Smooth muscle cell (in vitro differentiated cells): ENCODE measurements at regions not wholly inside any gene's neighbourhood (a gene's known extent, or its start where the extent isn't known, plus 50 kb on each side); places are given as distances from the start of the nearest gene placed in this dataset.

Source experiments
- DNase-seq: peaks from one replicate; lab custom pipeline; 2025; ENCODE audit not compliant: unreplicated experiment; lab: John Stamatoyannopoulos, UW
- H2AFZ ChIP-seq: fragments of 200-600 bp; sonication (generic); 2 replicates; pipeline ENCODE4 v1.6.0; 2016; ENCODE audit warnings: antibody characterized with exemption, low read depth, mild to moderate bottlenecking
- H3F3A ChIP-seq: fragments of 200-600 bp; sonication (generic); 2 replicates; pipeline ENCODE4 v1.6.0; 2017; ENCODE audit warnings: antibody characterized with exemption, low read depth
- H3K27ac ChIP-seq: fragments of 200-600 bp; sonication (generic); 2 replicates; pipeline ENCODE4 v1.5.1; 2016; ENCODE audit warnings: low read depth, mild to moderate bottlenecking
- H3K27me3 ChIP-seq: fragments of 200-600 bp; sonication (generic); 2 replicates; pipeline ENCODE4 v1.6.1; 2016; ENCODE audit warnings: low read depth, mild to moderate bottlenecking
- H3K36me3 ChIP-seq: fragments of 200-600 bp; sonication (generic); 2 replicates; pipeline ENCODE4 v1.5.1; 2016; ENCODE audit warnings: low read depth
- H3K4me1 ChIP-seq: fragments of 200-600 bp; sonication (generic); 2 replicates; pipeline ENCODE4 v1.5.1; 2016; ENCODE audit warnings: low read depth
- H3K4me2 ChIP-seq: fragments of 200-600 bp; sonication (generic); 2 replicates; pipeline ENCODE4 v1.6.0; 2016; ENCODE audit warnings: mild to moderate bottlenecking
- H3K4me3 ChIP-seq: fragments of 200-600 bp; sonication (generic); 2 replicates; pipeline ENCODE4 v1.5.1; 2016; ENCODE audit warnings: mild to moderate bottlenecking
- H3K79me2 ChIP-seq: fragments of 200-600 bp; sonication (generic); 2 replicates; pipeline ENCODE4 v1.6.0; 2016; ENCODE audit warnings: low read depth, mild to moderate bottlenecking
- H3K9ac ChIP-seq: fragments of 200-600 bp; sonication (generic); 2 replicates; pipeline ENCODE4 v1.6.0; 2016; ENCODE audit warnings: low read depth
- H3K9me3 ChIP-seq: fragments of 200-600 bp; sonication (generic); replicated peaks from 2 replicates; pipeline ENCODE4 v1.5.1; 2016; ENCODE audit warnings: low read depth
- H4K20me1 ChIP-seq: fragments of 200-600 bp; sonication (generic); 2 replicates; pipeline ENCODE4 v1.6.0; 2016; ENCODE audit warnings: low read depth
- WGBS: methylation state at CpG from one replicate; pipeline ENCODE4 v1.1.7; 2016; ENCODE audit warnings: low lambda C conversion rate; 5-methylcytosine and 5-hydroxymethylcytosine counted together
- TF ChIP-seq, protein P1 (sequence below): fragments of 200-600 bp; sonication (generic); IDR thresholded peaks from 2 replicates; pipeline ENCODE4 v1.5.1; 2017; ENCODE audit warnings: borderline replicate concordance, mild to moderate bottlenecking, antibody characterized with exemption; ENCODE audit not compliant: insufficient read depth, poor library complexity, severe bottlenecking

DNA sequence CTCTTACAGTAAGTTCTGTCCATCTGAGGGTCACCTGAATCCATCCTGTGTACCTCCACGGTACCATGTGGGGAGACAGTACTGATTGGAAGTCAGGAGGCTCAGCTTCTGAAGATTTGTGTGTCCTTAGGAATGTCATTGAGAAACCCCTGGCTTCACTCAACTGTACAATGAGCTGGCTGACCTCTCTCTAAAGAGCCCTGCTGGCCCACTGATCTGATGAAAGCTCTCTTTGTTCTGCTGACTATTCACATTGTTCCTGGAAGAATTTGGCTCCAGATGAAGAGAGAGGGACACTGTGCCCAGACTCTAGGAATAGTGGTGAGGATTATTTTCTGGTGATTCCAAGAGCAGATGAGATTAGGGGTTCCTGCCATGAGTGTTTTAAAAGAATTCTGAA lies 141.2 kb downstream of the LURAP1L start:
- H2AFZ ChIP-seq: no peak overlapping the region
- H3K36me3 ChIP-seq: no peaks in the 10 kb centered on the region
- no peaks in the 10 kb centered on the region for H3K9me3 ChIP-seq
- DNase-seq: no peak
- no peaks in the 10 kb centered on the region for H4K20me1 ChIP-seq
- 50% methylated on average over 1 of the region's 1 CpG for WGBS
- H3K27ac ChIP-seq: no peak overlapping the region
- H3K4me3 ChIP-seq: no peak overlapping the region
- no peaks in the 10 kb centered on the region for H3K79me2 ChIP-seq
- TF ChIP-seq, protein P1, sequence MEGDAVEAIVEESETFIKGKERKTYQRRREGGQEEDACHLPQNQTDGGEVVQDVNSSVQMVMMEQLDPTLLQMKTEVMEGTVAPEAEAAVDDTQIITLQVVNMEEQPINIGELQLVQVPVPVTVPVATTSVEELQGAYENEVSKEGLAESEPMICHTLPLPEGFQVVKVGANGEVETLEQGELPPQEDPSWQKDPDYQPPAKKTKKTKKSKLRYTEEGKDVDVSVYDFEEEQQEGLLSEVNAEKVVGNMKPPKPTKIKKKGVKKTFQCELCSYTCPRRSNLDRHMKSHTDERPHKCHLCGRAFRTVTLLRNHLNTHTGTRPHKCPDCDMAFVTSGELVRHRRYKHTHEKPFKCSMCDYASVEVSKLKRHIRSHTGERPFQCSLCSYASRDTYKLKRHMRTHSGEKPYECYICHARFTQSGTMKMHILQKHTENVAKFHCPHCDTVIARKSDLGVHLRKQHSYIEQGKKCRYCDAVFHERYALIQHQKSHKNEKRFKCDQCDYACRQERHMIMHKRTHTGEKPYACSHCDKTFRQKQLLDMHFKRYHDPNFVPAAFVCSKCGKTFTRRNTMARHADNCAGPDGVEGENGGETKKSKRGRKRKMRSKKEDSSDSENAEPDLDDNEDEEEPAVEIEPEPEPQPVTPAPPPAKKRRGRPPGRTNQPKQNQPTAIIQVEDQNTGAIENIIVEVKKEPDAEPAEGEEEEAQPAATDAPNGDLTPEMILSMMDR: no peak
- H3F3A ChIP-seq: no peaks in the 10 kb centered on the region
- H3K27me3 ChIP-seq: no peaks in the 10 kb centered on the region
- peaks cover 19% of the 10 kb centered on the region for H3K4me1 ChIP-seq
- no peak overlapping the region for H3K9ac ChIP-seq
- H3K4me2 ChIP-seq: no peak overlapping the region

DNA sequence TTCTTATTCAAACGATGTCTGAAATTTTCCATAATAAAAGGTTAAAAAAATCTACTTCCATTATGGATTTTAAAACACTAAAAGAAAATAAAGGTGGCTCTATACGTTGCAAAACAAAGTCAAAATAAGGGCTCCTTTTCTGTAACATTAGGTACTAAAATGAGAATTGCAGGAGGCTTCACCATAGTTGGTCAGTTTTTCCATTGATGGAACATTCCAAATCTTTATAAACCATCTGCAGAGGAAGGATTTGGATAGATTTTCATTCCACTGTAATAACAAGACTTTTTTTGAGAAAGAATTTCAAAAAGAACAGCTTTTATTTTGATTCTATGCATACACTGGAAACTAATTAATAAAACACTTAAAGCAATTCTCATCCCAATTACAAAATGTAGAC lies 145.6 kb downstream of the LURAP1L start:
- WGBS: 79% methylated on average over 2 of the region's 2 CpGs
- Histone ChIP-seq H3F3A (no peaks in the 10 kb centered on the region), H3K4me1 (peaks cover 14% of the 10 kb centered on the region), H3K27me3 (no peaks in the 10 kb centered on the region), H3K9me3 (no peaks in the 10 kb centered on the region), H3K79me2 (no peaks in the 10 kb centered on the region), H2AFZ (no peak overlapping the region), H3K27ac (no peak overlapping the region), H3K4me3 (no peak overlapping the region), H3K36me3 (no peaks in the 10 kb centered on the region), H3K9ac (no peak overlapping the region), H3K4me2 (no peak overlapping the region), H4K20me1 (no peaks in the 10 kb centered on the region)
- TF ChIP-seq, protein P1: no peak
- DNase-seq: no peak

DNA sequence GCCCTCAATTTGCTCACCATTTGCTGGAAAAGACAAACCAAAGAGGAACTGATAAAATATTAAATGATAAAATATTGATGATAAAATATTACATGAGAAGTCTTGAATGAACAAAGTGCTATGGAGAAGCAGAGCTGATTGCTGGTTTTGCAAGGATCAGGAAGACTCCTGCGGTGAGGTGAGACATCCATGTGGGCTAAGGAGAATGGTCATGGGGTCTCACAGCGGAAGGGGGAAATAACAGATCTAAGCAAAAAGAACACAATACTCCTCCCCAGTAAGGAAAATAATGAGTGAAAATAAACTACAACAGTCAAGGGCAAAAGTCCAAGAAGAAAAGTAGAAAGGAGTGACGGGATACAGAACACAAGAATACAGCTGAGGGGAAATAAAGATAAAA lies 146.8 kb downstream of the LURAP1L start:
- Histone ChIP-seq H2AFZ (no peak overlapping the region), H3K36me3 (no peaks in the 10 kb centered on the region), H4K20me1 (no peaks in the 10 kb centered on the region), H3K9ac (no peak overlapping the region), H3K79me2 (no peaks in the 10 kb centered on the region), H3F3A (no peaks in the 10 kb centered on the region), H3K4me3 (no peak overlapping the region), H3K4me1 (peaks cover 6% of the 10 kb centered on the region), H3K4me2 (no peak overlapping the region), H3K9me3 (no peaks in the 10 kb centered on the region), H3K27me3 (no peaks in the 10 kb centered on the region), H3K27ac (no peak overlapping the region)
- WGBS: 97% methylated on average over 3 of the region's 3 CpGs
- TF ChIP-seq, protein P1: no peak
- no peak for DNase-seq

DNA sequence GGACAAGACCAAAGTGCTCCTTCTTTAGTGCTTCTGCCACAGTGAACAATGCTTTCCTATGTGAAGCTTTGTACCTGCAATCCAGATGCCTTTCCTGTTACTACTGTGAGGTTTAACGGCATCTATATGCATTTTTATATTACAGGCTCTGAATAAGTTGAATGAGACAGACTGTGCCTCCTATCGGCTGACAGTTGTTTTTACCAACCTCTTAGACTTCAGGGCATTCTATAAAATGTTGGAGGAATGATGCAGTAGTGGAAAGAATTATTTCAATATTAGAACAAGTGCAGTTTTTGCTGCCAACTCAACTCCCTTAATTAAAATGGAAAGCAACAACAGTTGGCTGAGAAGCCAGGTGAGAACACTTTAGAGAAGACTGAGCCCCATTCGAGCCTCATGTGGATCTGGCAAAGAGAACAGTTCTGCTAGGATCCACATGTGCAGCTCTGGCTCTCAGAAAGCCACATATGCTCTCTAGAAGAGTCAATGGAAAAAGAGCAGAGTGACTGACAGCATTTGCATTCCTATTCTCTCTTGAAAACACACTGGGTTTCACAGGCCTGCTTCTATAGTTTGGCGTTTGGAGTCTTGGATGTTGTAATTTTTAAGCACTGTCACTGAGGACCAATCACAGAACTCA lies 147.5 kb downstream of the LURAP1L start:
- Histone ChIP-seq H3K36me3 (no peaks in the 10 kb centered on the region), H3K27me3 (no peaks in the 10 kb centered on the region), H3K4me1 (no peaks in the 10 kb centered on the region), H4K20me1 (no peaks in the 10 kb centered on the region), H3K4me2 (no peak overlapping the region), H2AFZ (peak overlapping the region; percentile 57), H3K9ac (no peak overlapping the region), H3K79me2 (no peaks in the 10 kb centered on the region), H3K9me3 (no peaks in the 10 kb centered on the region), H3K27ac (no peak overlapping the region), H3F3A (no peaks in the 10 kb centered on the region), H3K4me3 (no peak overlapping the region)
- TF ChIP-seq, protein P1: no peak
- no peak for DNase-seq
- WGBS: 78% methylated on average over 4 of the region's 4 CpGs
